ENCODE measurements at regions not wholly inside any gene's neighbourhood (a gene's known extent, or its start where the extent isn't known, plus 50 kb on each side); places are given as distances from the start of the nearest gene placed in this dataset.

- Histone ChIP-seq H3K36me3 (ENCODE audit: control insufficient read depth in 2 of 2, extremely low read depth in 1 of 2, insufficient read depth in 2 of 2, low read length in 2 of 2) (no peaks in the 10 kb centered on the region), H3K4me1 (ENCODE audit: control insufficient read depth, extremely low read depth, insufficient read depth, low read length) (no peaks in the 10 kb centered on the region), H2AFZ (ENCODE audit: low read depth, low read length) (no peak overlapping the region), H3K9ac (replicated peaks; ENCODE audit: extremely low read depth, insufficient read depth, low read length) (no peak overlapping the region), H3K9me1 (replicated peaks; ENCODE audit: control insufficient read depth, extremely low read depth, insufficient read depth, low read length) (no peaks in the 10 kb centered on the region), H3K9me3 (replicated peaks; ENCODE audit: control insufficient read depth, insufficient read depth, low read length) (no peaks in the 10 kb centered on the region), H3K4me2 (ENCODE audit: insufficient read depth, low read length) (no peak overlapping the region), H3K79me2 (ENCODE audit: control insufficient read depth, insufficient read depth, low read length) (no peaks in the 10 kb centered on the region), H3K27ac (ENCODE audit: insufficient read depth, low read depth, low read length) (no peak overlapping the region), H4K20me1 (replicated peaks; ENCODE audit: control insufficient read depth, extremely low read depth, insufficient read depth, low read length) (no peaks in the 10 kb centered on the region), H3K27me3 (ENCODE audit: control insufficient read depth in 2 of 2, insufficient read depth in 2 of 2, low read length in 2 of 2) (no peaks in the 10 kb centered on the region), H3K4me3 (replicated peaks in 1 of 3; ENCODE audit: insufficient read depth in 1 of 3, low read depth in 1 of 3, low read length in 3 of 3) (no peak overlapping the region)
- DNase-seq (ENCODE audit: low read depth, low spot score), result no peak
- no peak for FAIRE-seq
- ChIA-PET POLR2A (no interaction called here), CTCF (no interaction called here)
- intact Hi-C loops (cut with micrococcal nuclease), result no loop called here
- dilution Hi-C loops (cut with MboI; ENCODE audit: extremely low pct_ligation_motif_present, low sequenced_read_pairs), result no loop called here
- BruUV-seq (replicated peaks), result no TSS peak
- TF ChIP-seq POLR2A (IDR thresholded peaks at IDR 0.05; ENCODE audit: low read depth, low read length), result no peak
- TF ChIP-seq EZH2 (IDR thresholded peaks at IDR 0.05; ENCODE audit: borderline replicate concordance, low read depth, low read length, severe bottlenecking), result no peak
- TF ChIP-seq GATA2 (IDR thresholded peaks at IDR 0.05; ENCODE audit: insufficient read depth, insufficient read length, low read depth, low read length), result no peak
- TF ChIP-seq, protein P1, sequence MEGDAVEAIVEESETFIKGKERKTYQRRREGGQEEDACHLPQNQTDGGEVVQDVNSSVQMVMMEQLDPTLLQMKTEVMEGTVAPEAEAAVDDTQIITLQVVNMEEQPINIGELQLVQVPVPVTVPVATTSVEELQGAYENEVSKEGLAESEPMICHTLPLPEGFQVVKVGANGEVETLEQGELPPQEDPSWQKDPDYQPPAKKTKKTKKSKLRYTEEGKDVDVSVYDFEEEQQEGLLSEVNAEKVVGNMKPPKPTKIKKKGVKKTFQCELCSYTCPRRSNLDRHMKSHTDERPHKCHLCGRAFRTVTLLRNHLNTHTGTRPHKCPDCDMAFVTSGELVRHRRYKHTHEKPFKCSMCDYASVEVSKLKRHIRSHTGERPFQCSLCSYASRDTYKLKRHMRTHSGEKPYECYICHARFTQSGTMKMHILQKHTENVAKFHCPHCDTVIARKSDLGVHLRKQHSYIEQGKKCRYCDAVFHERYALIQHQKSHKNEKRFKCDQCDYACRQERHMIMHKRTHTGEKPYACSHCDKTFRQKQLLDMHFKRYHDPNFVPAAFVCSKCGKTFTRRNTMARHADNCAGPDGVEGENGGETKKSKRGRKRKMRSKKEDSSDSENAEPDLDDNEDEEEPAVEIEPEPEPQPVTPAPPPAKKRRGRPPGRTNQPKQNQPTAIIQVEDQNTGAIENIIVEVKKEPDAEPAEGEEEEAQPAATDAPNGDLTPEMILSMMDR (IDR thresholded peaks at IDR 0.05; ENCODE audit: extremely low read depth in 1 of 2, insufficient read depth in 1 of 2, low read depth in 1 of 2, low read length in 2 of 2), result no peak
- TF ChIP-seq JUN (IDR thresholded peaks at IDR 0.05; ENCODE audit: borderline replicate concordance, insufficient read depth, insufficient read length, low read depth), result no peak
- TF ChIP-seq FOS (IDR thresholded peaks at IDR 0.05; ENCODE audit: borderline replicate concordance, insufficient read depth, low read length), result no peak
- no peak for TF ChIP-seq MYC (IDR thresholded peaks at IDR 0.05; ENCODE audit: low read depth, low read length)
- TF ChIP-seq, protein P2, sequence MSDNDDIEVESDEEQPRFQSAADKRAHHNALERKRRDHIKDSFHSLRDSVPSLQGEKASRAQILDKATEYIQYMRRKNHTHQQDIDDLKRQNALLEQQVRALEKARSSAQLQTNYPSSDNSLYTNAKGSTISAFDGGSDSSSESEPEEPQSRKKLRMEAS (IDR thresholded peaks at IDR 0.05; ENCODE audit: insufficient read depth, insufficient read length), result no peak
- TF ChIP-seq POLR2AphosphoS5 (IDR thresholded peaks at IDR 0.05; ENCODE audit: insufficient read depth, low read depth, low read length), result no peak
These were observed 485.5 kb downstream of the DISC1 start for GRCh38 chr1:232112076-232112475.

Measured in endothelial cell of umbilical vein (primary cell).